ENCODE measurements at regions not wholly inside any gene's neighbourhood (a gene's known extent, or its start where the extent isn't known, plus 50 kb on each side); places are given as distances from the start of the nearest gene placed in this dataset.

- TF ChIP-seq, protein P1, sequence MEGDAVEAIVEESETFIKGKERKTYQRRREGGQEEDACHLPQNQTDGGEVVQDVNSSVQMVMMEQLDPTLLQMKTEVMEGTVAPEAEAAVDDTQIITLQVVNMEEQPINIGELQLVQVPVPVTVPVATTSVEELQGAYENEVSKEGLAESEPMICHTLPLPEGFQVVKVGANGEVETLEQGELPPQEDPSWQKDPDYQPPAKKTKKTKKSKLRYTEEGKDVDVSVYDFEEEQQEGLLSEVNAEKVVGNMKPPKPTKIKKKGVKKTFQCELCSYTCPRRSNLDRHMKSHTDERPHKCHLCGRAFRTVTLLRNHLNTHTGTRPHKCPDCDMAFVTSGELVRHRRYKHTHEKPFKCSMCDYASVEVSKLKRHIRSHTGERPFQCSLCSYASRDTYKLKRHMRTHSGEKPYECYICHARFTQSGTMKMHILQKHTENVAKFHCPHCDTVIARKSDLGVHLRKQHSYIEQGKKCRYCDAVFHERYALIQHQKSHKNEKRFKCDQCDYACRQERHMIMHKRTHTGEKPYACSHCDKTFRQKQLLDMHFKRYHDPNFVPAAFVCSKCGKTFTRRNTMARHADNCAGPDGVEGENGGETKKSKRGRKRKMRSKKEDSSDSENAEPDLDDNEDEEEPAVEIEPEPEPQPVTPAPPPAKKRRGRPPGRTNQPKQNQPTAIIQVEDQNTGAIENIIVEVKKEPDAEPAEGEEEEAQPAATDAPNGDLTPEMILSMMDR (conservative IDR thresholded peaks at IDR 0.05; ENCODE audit: low read length), result no peak
- DNase-seq (ENCODE audit: low read depth), result no peak
- H3K4me3 ChIP-seq (ENCODE audit: low read length), result no peak overlapping the region
Observed at GRCh38 chr3:64945171-64945729, 257.4 kb upstream of the ADAMTS9 start.

DNA sequence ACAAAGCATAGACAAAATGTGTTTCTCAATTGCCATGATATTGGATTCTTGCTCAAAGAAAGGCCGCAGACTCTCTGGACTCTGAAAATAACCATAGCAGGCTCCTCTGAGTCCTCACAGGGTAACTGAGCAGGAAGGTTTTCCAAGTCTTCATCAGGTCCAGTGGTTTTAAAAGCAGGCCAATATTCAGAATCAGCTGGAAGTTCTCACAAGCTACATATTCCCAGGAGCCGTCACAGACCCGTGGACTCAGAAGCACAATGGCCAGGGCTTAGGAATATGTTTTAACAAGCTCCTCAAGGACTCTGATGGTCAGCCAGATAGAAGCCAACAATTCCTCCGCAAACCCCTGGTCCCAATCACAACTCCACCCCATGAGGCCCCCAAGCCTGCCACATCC, 256.1 kb upstream of the ADAMTS9 start:
- TF ChIP-seq, protein P1 (conservative IDR thresholded peaks at IDR 0.05; ENCODE audit: low read length), result no peak
- H3K4me3 ChIP-seq (ENCODE audit: low read length), result no peak overlapping the region
- no peak for DNase-seq (ENCODE audit: low read depth)

- TF ChIP-seq, protein P1 (conservative IDR thresholded peaks at IDR 0.05; ENCODE audit: low read length), result no peak
- no peak for DNase-seq (ENCODE audit: low read depth)
- H3K4me3 ChIP-seq (ENCODE audit: low read length), result no peak overlapping the region
Observed at GRCh38 chr3:64940596-64941348, 253.0 kb upstream of the ADAMTS9 start.

DNA sequence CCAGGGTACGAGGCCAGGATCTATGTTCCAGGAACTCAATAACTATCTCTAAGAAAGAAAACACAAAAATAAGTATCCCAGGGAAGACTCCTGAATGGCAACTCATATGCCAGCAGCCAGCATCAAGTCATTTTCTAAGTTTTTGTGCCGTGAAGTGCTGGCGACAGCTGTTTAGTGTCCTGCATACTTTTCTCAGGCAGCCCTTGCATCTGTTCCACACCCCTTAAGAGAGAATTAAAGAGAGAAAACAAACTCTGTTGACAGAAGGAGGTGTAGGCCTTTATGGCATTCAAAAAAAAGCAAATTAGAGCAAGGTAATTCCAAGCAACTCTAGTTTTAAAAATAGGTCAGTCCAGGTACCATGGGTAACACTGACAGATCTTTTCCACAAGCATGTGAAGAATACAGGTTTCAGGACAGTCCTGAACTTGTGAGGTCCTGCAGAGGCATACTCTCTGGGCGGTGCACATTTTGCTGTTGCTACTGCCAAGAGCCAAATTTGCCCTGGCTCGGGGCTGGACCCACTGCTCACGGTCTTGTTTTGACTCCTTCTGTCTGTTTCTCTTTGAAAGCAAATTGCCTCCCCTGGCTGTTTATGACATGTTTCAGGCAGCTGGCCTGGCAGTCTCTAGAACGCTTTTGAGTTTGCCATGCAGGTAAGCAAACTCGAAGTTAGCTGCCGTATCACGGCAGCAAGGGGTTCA, 252.1 kb upstream of the ADAMTS9 start:
- no peak for DNase-seq (ENCODE audit: low read depth)
- H3K4me3 ChIP-seq (ENCODE audit: low read length), result no peak overlapping the region
- TF ChIP-seq, protein P1 (conservative IDR thresholded peaks at IDR 0.05; ENCODE audit: low read length), result no peak

- DNase-seq (ENCODE audit: low read depth), result no peak
- TF ChIP-seq, protein P1 (conservative IDR thresholded peaks at IDR 0.05; ENCODE audit: low read length), result no peak
- H3K4me3 ChIP-seq (ENCODE audit: low read length), result no peak overlapping the region
Observed at GRCh38 chr3:64939309-64939708, 251.5 kb upstream of the ADAMTS9 start.

DNA sequence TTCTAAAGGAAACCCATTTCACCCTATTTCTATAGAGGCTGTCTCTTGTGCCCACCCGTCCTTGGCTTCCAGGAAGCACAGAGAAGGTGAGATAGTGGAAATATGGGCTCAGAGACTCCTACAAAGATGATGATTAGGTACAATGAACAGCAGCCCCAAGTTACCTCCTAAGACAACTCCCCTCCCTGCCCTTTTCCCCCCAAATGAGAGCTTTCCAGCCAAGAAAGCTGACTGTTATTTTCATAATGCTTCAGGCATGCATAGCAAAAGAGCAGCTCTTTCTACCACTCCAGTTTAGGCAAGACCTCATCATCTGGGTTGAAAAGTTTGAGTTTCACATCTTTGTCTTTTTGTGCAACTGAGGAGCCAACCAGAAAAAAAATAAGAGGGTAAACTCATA, 248.8 kb upstream of the ADAMTS9 start:
- no peak for DNase-seq (ENCODE audit: low read depth)
- TF ChIP-seq, protein P1 (conservative IDR thresholded peaks at IDR 0.05; ENCODE audit: low read length), result no peak
- no peak overlapping the region for H3K4me3 ChIP-seq (ENCODE audit: low read length)

Data from AG10803 (cell line).